ENCODE measurements at regions not wholly inside any gene's neighbourhood (a gene's known extent, or its start where the extent isn't known, plus 50 kb on each side); places are given as distances from the start of the nearest gene placed in this dataset.

- Histone ChIP-seq H3K9me3 (ENCODE audit: control insufficient read depth, low read length) (peaks cover 4% of the 10 kb centered on the region), H3K36me3 (ENCODE audit: control insufficient read depth, insufficient read depth, low read length, severe bottlenecking) (no peaks in the 10 kb centered on the region), H3K9ac (ENCODE audit: low read length) (peak overlapping the region; percentile 63), H3K4me3 (ENCODE audit: low read length) (no peak overlapping the region), H3K27me3 (replicated peaks; ENCODE audit: control insufficient read depth, insufficient read depth, low read length) (no peaks in the 10 kb centered on the region), H3K4me1 (ENCODE audit: control insufficient read depth, insufficient read depth, low read length) (peaks cover 14% of the 10 kb centered on the region)
- peak; percentile 54 for DNase-seq (ENCODE audit: low read depth)
These were observed 399.2 kb upstream of the KLF4 start for GRCh38 chr9:107888773-107889227.

GRCh38 chr9:107886826-107887225 lies 397.3 kb upstream of the KLF4 start:
- peaks cover 4% of the 10 kb centered on the region for H3K9me3 ChIP-seq (ENCODE audit: control insufficient read depth, low read length)
- no peaks in the 10 kb centered on the region for H3K27me3 ChIP-seq (replicated peaks; ENCODE audit: control insufficient read depth, insufficient read depth, low read length)
- no peak overlapping the region for H3K4me3 ChIP-seq (ENCODE audit: low read length)
- H3K4me1 ChIP-seq (ENCODE audit: control insufficient read depth, insufficient read depth, low read length): peaks cover 14% of the 10 kb centered on the region
- H3K36me3 ChIP-seq (ENCODE audit: control insufficient read depth, insufficient read depth, low read length, severe bottlenecking): no peaks in the 10 kb centered on the region
- H3K9ac ChIP-seq (ENCODE audit: low read length): no peak overlapping the region
- no peak for DNase-seq (ENCODE audit: low read depth)

GRCh38 chr9:107883496-107884124 lies 394.0 kb upstream of the KLF4 start:
- Histone ChIP-seq H3K4me3 (ENCODE audit: low read length) (no peak overlapping the region), H3K9ac (ENCODE audit: low read length) (no peak overlapping the region), H3K36me3 (ENCODE audit: control insufficient read depth, insufficient read depth, low read length, severe bottlenecking) (no peaks in the 10 kb centered on the region), H3K27me3 (replicated peaks; ENCODE audit: control insufficient read depth, insufficient read depth, low read length) (no peaks in the 10 kb centered on the region), H3K4me1 (ENCODE audit: control insufficient read depth, insufficient read depth, low read length) (peaks cover 16% of the 10 kb centered on the region), H3K9me3 (ENCODE audit: control insufficient read depth, low read length) (no peaks in the 10 kb centered on the region)
- DNase-seq (ENCODE audit: low read depth): no peak

- no peak for DNase-seq (ENCODE audit: low read depth)
- Histone ChIP-seq H3K4me3 (ENCODE audit: low read length) (no peak overlapping the region), H3K9me3 (ENCODE audit: control insufficient read depth, low read length) (no peaks in the 10 kb centered on the region), H3K9ac (ENCODE audit: low read length) (no peak overlapping the region), H3K36me3 (ENCODE audit: control insufficient read depth, insufficient read depth, low read length, severe bottlenecking) (no peaks in the 10 kb centered on the region), H3K4me1 (ENCODE audit: control insufficient read depth, insufficient read depth, low read length) (peaks cover 13% of the 10 kb centered on the region), H3K27me3 (replicated peaks; ENCODE audit: control insufficient read depth, insufficient read depth, low read length) (no peaks in the 10 kb centered on the region)
These were observed 392.2 kb upstream of the KLF4 start for GRCh38 chr9:107881626-107882300.

- no peaks in the 10 kb centered on the region for H3K9me3 ChIP-seq (ENCODE audit: control insufficient read depth, low read length)
- no peaks in the 10 kb centered on the region for H3K36me3 ChIP-seq (ENCODE audit: control insufficient read depth, insufficient read depth, low read length, severe bottlenecking)
- H3K27me3 ChIP-seq (replicated peaks; ENCODE audit: control insufficient read depth, insufficient read depth, low read length): no peaks in the 10 kb centered on the region
- DNase-seq (ENCODE audit: low read depth): no peak
- H3K4me1 ChIP-seq (ENCODE audit: control insufficient read depth, insufficient read depth, low read length): peaks cover 13% of the 10 kb centered on the region
- H3K9ac ChIP-seq (ENCODE audit: low read length): no peak overlapping the region
- H3K4me3 ChIP-seq (ENCODE audit: low read length): no peak overlapping the region
These were observed 388.9 kb upstream of the KLF4 start for GRCh38 chr9:107878462-107878861.

- Histone ChIP-seq H3K36me3 (ENCODE audit: control insufficient read depth, insufficient read depth, low read length, severe bottlenecking) (no peaks in the 10 kb centered on the region), H3K4me3 (ENCODE audit: low read length) (no peak overlapping the region), H3K4me1 (ENCODE audit: control insufficient read depth, insufficient read depth, low read length) (peaks cover 10% of the 10 kb centered on the region), H3K9me3 (ENCODE audit: control insufficient read depth, low read length) (no peaks in the 10 kb centered on the region), H3K27me3 (replicated peaks; ENCODE audit: control insufficient read depth, insufficient read depth, low read length) (no peaks in the 10 kb centered on the region), H3K9ac (ENCODE audit: low read length) (no peak overlapping the region)
- DNase-seq (ENCODE audit: low read depth): no peak
These were observed 386.0 kb upstream of the KLF4 start for GRCh38 chr9:107875571-107875980.

GRCh38 chr9:107874591-107875369 lies 385.2 kb upstream of the KLF4 start:
- H3K36me3 ChIP-seq (ENCODE audit: control insufficient read depth, insufficient read depth, low read length, severe bottlenecking): no peaks in the 10 kb centered on the region
- no peak for DNase-seq (ENCODE audit: low read depth)
- no peaks in the 10 kb centered on the region for H3K27me3 ChIP-seq (replicated peaks; ENCODE audit: control insufficient read depth, insufficient read depth, low read length)
- H3K9ac ChIP-seq (ENCODE audit: low read length): no peak overlapping the region
- no peak overlapping the region for H3K4me3 ChIP-seq (ENCODE audit: low read length)
- H3K4me1 ChIP-seq (ENCODE audit: control insufficient read depth, insufficient read depth, low read length): peaks cover 2% of the 10 kb centered on the region
- no peaks in the 10 kb centered on the region for H3K9me3 ChIP-seq (ENCODE audit: control insufficient read depth, low read length)

- no peak for DNase-seq (ENCODE audit: low read depth)
- no peaks in the 10 kb centered on the region for H3K9me3 ChIP-seq (ENCODE audit: control insufficient read depth, low read length)
- H3K4me3 ChIP-seq (ENCODE audit: low read length): no peak overlapping the region
- H3K4me1 ChIP-seq (ENCODE audit: control insufficient read depth, insufficient read depth, low read length): no peaks in the 10 kb centered on the region
- H3K9ac ChIP-seq (ENCODE audit: low read length): no peak overlapping the region
- no peaks in the 10 kb centered on the region for H3K27me3 ChIP-seq (replicated peaks; ENCODE audit: control insufficient read depth, insufficient read depth, low read length)
- no peaks in the 10 kb centered on the region for H3K36me3 ChIP-seq (ENCODE audit: control insufficient read depth, insufficient read depth, low read length, severe bottlenecking)
These were observed 384.6 kb upstream of the KLF4 start for GRCh38 chr9:107874137-107874536.

- H3K9ac ChIP-seq (ENCODE audit: low read length): no peak overlapping the region
- H3K27me3 ChIP-seq (replicated peaks; ENCODE audit: control insufficient read depth, insufficient read depth, low read length): no peaks in the 10 kb centered on the region
- DNase-seq (ENCODE audit: low read depth): no peak
- H3K4me1 ChIP-seq (ENCODE audit: control insufficient read depth, insufficient read depth, low read length): no peaks in the 10 kb centered on the region
- no peaks in the 10 kb centered on the region for H3K9me3 ChIP-seq (ENCODE audit: control insufficient read depth, low read length)
- no peaks in the 10 kb centered on the region for H3K36me3 ChIP-seq (ENCODE audit: control insufficient read depth, insufficient read depth, low read length, severe bottlenecking)
- no peak overlapping the region for H3K4me3 ChIP-seq (ENCODE audit: low read length)
These were observed 383.1 kb upstream of the KLF4 start for GRCh38 chr9:107872457-107873192.

GRCh38 chr9:107870927-107871680 lies 381.5 kb upstream of the KLF4 start:
- no peaks in the 10 kb centered on the region for H3K36me3 ChIP-seq (ENCODE audit: control insufficient read depth, insufficient read depth, low read length, severe bottlenecking)
- H3K9me3 ChIP-seq (ENCODE audit: control insufficient read depth, low read length): no peaks in the 10 kb centered on the region
- no peaks in the 10 kb centered on the region for H3K27me3 ChIP-seq (replicated peaks; ENCODE audit: control insufficient read depth, insufficient read depth, low read length)
- no peak overlapping the region for H3K9ac ChIP-seq (ENCODE audit: low read length)
- H3K4me1 ChIP-seq (ENCODE audit: control insufficient read depth, insufficient read depth, low read length): peaks cover 9% of the 10 kb centered on the region
- DNase-seq (ENCODE audit: low read depth): no peak
- H3K4me3 ChIP-seq (ENCODE audit: low read length): no peak overlapping the region
